ENCODE measurements at regions not wholly inside any gene's neighbourhood (a gene's known extent, or its start where the extent isn't known, plus 50 kb on each side); places are given as distances from the start of the nearest gene placed in this dataset.

GRCh38 chr11:113634940-113635575 lies 71.0 kb downstream of the TMPRSS5 start:
- Histone ChIP-seq H3K14ac (ENCODE audit: insufficient read length) (no peak overlapping the region), H2BK12ac (ENCODE audit: low read depth, low read length) (no peak overlapping the region), H3K9me3 (ENCODE audit: insufficient read depth in 2 of 2, low read depth in 1 of 2, low read length in 1 of 2) (no peaks in the 10 kb centered on the region), H2BK5ac (ENCODE audit: low read depth, low read length) (no peak overlapping the region), H3K4me1 (replicated peaks in 1 of 4; ENCODE audit: control insufficient read depth in 3 of 4, insufficient read depth in 4 of 4, low read length in 3 of 4) (peaks cover under 1 to 5% (median 3%) of the 10 kb centered on the region in 4 experiments; a peak in 6 of 7 replicates), H3K27me3 (replicated peaks in 1 of 4; ENCODE audit: control insufficient read depth in 3 of 4, extremely low read depth in 1 of 4, insufficient read depth in 3 of 4, low read length in 3 of 4) (peaks cover 0 to 7% (median 3%) of the 10 kb centered on the region in 4 experiments; a peak in 5 of 7 replicates), H4K91ac (replicated peaks; ENCODE audit: insufficient read length, low read length) (no peak overlapping the region), H3K23me2 (ENCODE audit: low read depth, low read length) (peaks cover 5% of the 10 kb centered on the region; the same call in 1 of the 2 replicates), H2AFZ (ENCODE audit: low read length) (no peak overlapping the region), H3K18ac (ENCODE audit: extremely low read depth, low read length) (no peak overlapping the region), H3K79me1 (ENCODE audit: low read depth, low read length) (no peaks in the 10 kb centered on the region), H4K20me1 (replicated peaks in 1 of 2; ENCODE audit: control insufficient read depth in 1 of 2, insufficient read depth in 2 of 2, low read length in 2 of 2) (no peaks in the 10 kb centered on the region), H3K56ac (replicated peaks; ENCODE audit: insufficient read length, low read depth, low read length) (no peak overlapping the region), H4K5ac (ENCODE audit: insufficient read length, low read depth, low read length) (no peak overlapping the region), H3K9ac (replicated peaks in 1 of 4; ENCODE audit: extremely low read depth in 1 of 4, low read depth in 3 of 4, low read length in 3 of 4) (no peak overlapping the region), H3K79me2 (ENCODE audit: control insufficient read depth in 1 of 2, insufficient read depth in 2 of 2, low read length in 2 of 2) (no peaks in the 10 kb centered on the region), H3K27ac (ENCODE audit: low read depth, low read length) (no peak overlapping the region), H3K23ac (ENCODE audit: insufficient read length) (no peak overlapping the region), H2BK120ac (replicated peaks; ENCODE audit: low read depth, low read length) (no peak overlapping the region), H3K4me3 (ENCODE audit: extremely low read depth in 1 of 4, insufficient read depth in 2 of 4, low read depth in 3 of 4, low read length in 4 of 4) (no peak overlapping the region), H3K4ac (replicated peaks; ENCODE audit: insufficient read length, low read depth, low read length) (no peak overlapping the region), H2AK5ac (ENCODE audit: low read depth, low read length) (no peak overlapping the region), H2BK20ac (ENCODE audit: low read length) (no peak overlapping the region), H4K8ac (ENCODE audit: extremely low read depth, insufficient read depth, low read length) (no peak overlapping the region), H3K36me3 (ENCODE audit: control insufficient read depth in 2 of 4, insufficient read depth in 4 of 4, low read length in 3 of 4) (no peaks in the 10 kb centered on the region), H3K4me2 (ENCODE audit: insufficient read depth in 1 of 2, low read depth in 2 of 2, low read length in 2 of 2) (no peak overlapping the region), H2BK15ac (ENCODE audit: low read length) (no peak overlapping the region)
- FAIRE-seq (no peak), DNase-seq (ENCODE audit: low read depth in 1 of 2, low spot score in 2 of 2) (no peak)
- CTCF ChIA-PET (ENCODE audit: partially characterized antibody): interaction anchor here (0.8 kb wide), 1 partner anchor 55 kb away, joined by 3 read pairs; no protein-coding TSS in a partner anchor
- 79% methylated on average over 5 of the region's 5 CpGs; no CpG with 5 or more reads in 1 of the 2 experiments for WGBS, 2 experiments (ENCODE audit: extremely low coverage in 1 of 2, insufficient coverage in 1 of 2, insufficient read length in 1 of 2, insufficient replicate concordance in 2 of 2, low coverage in 1 of 2, low lambda C conversion rate in 2 of 2, missing lambda C conversion rate in 1 of 2)
- no peak for TF ChIP-seq RXRA (IDR thresholded peaks at IDR 0.05; ENCODE audit: insufficient read depth, low read depth, low read length)
- TF ChIP-seq TAF1 (IDR thresholded peaks at IDR 0.05; ENCODE audit: low read depth, low read length): no peak
- TF ChIP-seq BACH1 (IDR thresholded peaks at IDR 0.05; ENCODE audit: low read length): no peak
- TF ChIP-seq KDM5A (IDR thresholded peaks at IDR 0.05; ENCODE audit: low read length): no peak
- no peak for TF ChIP-seq BCL11A (IDR thresholded peaks at IDR 0.05; ENCODE audit: low read depth in 2 of 2, low read length in 2 of 2)
- no peak for TF ChIP-seq CBX8 (IDR thresholded peaks at IDR 0.05; ENCODE audit: borderline replicate concordance, low read depth, low read length)
- TF ChIP-seq TAF7 (optimal IDR thresholded peaks at IDR 0.05; ENCODE audit: borderline replicate concordance, low read depth, low read length): no peak
- no peak for TF ChIP-seq RBBP5 (IDR thresholded peaks at IDR 0.05; ENCODE audit: borderline replicate concordance, low read depth, low read length)
- TF ChIP-seq RFX5 (IDR thresholded peaks at IDR 0.05; ENCODE audit: borderline replicate concordance, low read depth, low read length): no peak
- TF ChIP-seq SIRT6 (IDR thresholded peaks at IDR 0.05; ENCODE audit: low read length): no peak
- no peak for TF ChIP-seq HDAC6 (IDR thresholded peaks at IDR 0.05; ENCODE audit: low read depth, low read length)
- TF ChIP-seq PHF8 (conservative IDR thresholded peaks at IDR 0.05; ENCODE audit: low read depth, low read length): no peak
- POLR2A ChIA-PET (ENCODE audit: partially characterized antibody): no interaction called here

Measured in H1 (cell line).